Fibroblast of upper back skin (primary cell): ENCODE measurements at regions not wholly inside any gene's neighbourhood (a gene's known extent, or its start where the extent isn't known, plus 50 kb on each side); places are given as distances from the start of the nearest gene placed in this dataset.

Source experiments
- DNase-seq: peaks from one replicate; pipeline ENCODE4 v3.0.0-alpha.2; 2013

DNA sequence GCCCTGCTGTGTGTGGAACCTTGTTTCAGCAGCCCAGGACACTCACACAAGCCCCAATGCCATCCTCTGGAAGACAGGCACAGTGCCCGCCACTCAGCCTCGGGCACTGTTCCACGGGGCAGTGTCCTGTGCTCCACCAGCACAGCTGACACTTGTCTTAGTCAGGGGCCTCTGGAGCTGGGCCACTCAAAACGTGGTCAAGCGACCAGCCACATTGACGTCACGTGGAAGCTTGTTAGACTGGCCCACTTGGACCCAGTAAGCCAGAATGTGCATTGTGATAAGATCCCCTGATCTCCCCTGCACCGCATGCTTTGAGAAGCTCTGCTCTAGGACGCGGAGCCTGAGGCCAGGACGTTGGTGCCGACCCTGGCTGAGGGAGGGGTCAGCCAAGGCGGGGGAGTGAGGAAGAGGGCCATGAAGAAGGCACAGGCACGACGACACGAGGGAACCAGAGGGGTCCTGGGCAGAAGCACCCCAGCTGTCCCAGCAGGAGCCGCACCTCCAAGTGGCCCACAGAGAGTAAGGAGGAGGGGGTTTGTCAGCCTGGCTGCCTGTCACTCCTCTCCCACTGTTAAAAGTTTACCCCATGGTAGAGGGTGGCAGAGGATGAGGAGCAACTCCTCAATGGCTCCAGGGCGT, 64.6 kb downstream of the LINC01488 start:
- no peak for DNase-seq

DNA sequence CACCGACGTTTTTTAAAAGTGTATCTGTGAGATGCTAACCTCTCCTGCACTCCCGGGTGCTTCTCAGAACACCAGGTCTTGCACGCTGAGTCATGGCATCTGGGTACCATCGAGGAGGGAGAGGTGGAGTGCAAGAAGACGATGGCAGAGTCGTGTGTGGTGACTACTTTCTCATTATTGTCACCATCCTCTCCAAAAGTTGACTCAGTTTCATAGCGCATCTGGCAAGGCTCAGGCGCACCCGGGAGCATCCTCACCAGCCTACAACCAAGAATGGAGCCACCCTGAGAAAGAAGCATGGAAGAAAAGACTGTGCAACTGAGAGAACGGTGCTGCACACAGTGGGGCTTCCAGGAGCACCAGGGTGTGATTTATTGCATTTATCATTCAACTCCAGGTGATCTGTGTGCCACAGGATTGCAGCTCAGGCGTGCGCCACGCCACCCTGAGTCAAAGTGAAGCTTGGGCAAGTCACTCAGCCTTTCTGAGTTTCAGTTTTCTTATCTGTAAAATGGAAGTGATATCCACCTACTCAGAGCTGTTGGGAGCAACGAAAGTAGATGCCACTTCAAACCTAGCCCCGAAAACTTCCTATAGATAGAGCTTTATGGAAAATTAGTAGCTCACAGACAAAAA, 65.4 kb downstream of the LINC01488 start:
- no peak for DNase-seq

GRCh38 chr11:69550846-69551245, 69.4 kb downstream of the LINC01488 start:
- no peak for DNase-seq

DNA sequence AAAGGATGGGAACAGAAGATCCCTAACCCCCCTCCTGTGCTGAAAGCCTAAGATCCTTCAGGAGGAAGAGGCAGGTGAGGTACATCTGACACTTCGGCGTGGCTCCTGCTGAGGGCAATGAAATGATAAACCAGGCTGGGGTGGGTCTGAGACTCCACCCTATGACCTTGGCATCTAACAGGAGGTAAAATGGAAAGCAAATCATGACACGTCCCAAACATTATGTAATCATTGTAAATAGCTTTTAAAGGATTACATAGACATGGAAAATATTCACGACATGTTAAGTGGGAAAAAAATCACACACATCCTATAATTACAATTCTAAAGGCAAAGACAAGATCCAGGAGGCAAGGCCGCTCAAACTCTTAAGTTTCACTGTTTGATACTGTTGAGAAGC, 70.5 kb downstream of the LINC01488 start:
- DNase-seq = no peak

DNA sequence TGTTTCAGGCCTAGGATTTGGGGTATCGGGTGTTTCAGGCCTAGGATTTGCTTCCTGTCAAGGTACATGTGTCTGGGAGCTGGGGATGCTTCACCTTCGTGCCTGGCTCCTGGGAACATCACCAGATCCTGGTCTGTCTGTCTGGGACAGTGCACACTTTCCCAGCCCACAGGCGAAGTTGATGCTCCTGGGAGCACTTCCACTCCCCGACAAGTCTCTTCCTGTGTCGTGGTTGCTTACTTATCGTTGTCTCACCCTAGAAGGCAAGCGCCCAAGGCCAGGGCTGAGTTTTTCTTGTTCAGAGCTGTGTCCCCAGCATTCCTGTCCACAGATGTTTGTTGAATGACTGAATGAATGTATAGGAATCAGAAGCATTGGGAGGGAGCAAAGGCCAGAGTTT, 71.5 kb downstream of the LINC01488 start:
- no peak for DNase-seq

DNA sequence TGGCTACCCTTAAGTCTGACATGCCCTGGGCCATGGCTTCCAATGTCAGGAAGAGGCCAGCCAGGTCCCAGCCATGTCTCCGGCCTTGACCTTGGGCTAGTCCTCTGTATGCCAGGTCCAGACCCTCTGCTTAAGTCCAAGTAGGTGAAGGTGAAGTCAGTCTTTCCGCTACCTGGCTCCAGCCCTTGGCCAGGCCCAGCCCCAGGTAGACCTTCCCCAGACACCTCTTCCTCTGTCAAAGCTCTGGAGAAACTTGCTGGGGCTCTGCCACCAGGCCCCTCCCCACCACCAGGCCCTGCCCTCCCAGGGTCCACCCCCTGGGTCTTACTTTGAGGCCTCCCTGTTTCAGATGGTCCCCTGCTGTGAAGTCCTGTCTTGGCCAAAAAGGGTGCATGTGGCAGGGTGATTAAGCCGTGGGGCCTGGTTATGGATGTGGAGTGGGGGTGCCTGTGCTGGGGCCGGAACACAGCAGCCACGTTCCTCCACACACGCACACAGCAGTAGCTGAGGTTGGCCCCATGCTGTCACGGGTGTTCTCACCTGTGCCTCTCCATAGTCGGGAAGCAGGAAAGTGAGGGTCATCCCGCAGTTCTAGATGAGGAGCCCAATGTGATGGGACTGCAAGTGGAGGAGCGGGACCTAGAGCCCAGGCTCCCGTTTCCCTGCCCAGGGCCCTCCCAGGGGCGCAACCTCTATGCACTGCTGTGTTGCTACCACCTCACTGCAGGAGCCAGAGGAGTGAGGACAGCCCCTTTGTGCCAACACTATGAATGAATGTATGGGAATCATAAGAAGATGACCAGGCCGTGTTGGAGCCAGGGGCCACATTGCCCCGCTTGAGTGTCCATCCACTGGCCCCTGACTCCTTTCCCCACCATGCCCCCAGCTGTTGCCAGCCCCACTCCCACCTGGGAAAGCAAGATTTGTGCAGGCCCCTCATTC, 72.2 kb downstream of the LINC01488 start:
- DNase-seq = no peak

DNA sequence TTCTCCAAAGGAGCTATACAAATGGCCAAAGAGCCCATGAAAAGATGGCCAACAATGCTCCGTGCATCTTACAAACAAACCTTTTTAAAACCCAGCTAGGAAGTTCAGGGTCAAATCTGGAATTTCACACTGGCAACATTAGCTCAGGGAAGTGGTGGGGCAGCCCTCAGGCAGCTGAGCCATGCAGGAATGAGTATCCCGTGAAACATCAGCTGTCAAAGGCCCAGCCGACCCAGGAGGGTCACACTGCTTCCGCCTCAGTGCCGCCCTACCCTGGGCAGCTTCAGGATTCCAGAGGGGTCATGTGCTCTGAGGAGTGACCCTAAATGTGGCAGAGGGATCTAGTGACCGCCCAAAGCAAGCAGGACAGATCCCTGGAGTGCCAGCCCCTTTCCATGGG, 73.4 kb downstream of the LINC01488 start:
- no peak for DNase-seq

DNA sequence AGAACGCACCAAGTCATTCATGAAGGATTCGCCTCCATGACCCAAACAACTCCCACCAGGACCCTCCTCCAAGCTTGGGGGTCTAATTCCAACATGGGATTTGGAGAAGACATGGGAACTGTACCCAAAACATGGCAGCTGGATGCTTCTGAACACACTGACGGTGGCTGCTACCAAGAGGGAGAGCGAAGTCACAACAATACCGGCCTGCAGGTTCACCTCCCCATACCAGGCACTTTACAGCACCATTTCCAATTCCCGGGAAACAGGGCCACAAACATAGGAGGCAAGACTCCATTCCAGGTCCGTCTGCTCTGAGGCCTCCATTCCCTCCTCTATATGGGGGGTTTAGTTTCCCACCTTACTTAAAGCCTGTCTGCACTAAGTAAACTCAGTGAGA, 75.8 kb downstream of the LINC01488 start:
- DNase-seq = no peak

- no peak for DNase-seq
These were observed 77.1 kb downstream of the LINC01488 start for GRCh38 chr11:69558519-69558941.

DNA sequence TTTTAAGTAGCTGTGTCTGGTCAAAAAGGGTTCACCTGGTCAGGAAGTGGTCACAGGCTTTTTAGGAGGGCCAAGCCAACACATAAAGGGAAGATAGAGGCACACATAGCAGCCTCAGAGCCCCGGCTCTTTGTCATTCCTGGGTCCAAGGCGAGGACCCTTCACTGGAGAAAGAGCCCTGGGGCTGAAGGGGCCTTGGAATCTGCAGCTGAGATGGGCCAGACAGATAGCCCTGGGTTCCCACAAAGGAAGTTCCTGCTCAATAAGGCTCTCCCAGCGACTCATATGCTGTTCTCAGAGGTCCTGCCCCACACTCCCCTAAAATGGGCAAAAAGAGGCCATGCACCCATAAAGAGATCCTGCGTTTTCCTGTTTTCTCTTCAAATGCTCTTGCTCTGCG, 77.7 kb downstream of the LINC01488 start:
- DNase-seq = no peak

- peak; percentile 28 for DNase-seq
These were observed 78.8 kb downstream of the LINC01488 start for GRCh38 chr11:69560141-69560790.

DNA sequence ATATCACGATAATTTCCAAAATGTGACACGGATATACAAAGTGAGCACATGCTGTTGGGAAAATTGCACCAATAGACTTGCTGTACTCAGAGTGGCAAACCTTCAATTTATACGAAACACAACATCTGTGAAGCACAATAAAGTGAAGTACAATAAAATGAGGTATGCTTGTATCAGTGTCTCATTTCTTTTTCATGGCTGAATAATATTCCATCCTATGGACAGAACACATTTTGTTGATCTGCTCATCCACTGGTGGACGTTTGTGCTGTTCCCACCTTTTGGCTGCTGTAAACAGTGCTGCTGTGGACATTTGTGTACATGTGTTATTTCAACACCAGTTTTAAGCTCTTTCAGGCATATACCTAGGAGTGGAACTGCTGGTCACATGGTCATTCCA, 78.7 kb upstream of the CCND1 start:
- DNase-seq = no peak

GRCh38 chr11:69562816-69563215, 78.1 kb upstream of the CCND1 start:
- no peak for DNase-seq

DNA sequence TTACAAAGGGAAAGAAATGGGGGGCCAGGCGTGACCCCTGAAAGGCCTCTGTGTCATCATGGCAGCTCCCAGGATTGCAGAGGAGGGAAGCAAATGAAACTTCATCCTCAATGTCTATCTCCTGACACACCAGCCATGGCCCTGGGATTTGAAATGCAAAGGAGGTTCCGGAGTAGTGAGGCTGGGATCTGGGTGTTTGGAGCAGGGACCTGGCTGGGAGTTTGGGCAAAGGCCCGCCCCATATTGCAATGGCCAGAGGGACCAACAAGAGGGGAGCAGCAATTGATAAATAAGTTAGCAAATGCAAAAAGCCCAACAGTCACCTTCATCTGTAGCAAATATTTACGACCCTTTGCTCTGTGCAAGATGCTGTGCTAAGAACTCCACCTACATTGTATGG, 77.7 kb upstream of the CCND1 start:
- DNase-seq = no peak

DNA sequence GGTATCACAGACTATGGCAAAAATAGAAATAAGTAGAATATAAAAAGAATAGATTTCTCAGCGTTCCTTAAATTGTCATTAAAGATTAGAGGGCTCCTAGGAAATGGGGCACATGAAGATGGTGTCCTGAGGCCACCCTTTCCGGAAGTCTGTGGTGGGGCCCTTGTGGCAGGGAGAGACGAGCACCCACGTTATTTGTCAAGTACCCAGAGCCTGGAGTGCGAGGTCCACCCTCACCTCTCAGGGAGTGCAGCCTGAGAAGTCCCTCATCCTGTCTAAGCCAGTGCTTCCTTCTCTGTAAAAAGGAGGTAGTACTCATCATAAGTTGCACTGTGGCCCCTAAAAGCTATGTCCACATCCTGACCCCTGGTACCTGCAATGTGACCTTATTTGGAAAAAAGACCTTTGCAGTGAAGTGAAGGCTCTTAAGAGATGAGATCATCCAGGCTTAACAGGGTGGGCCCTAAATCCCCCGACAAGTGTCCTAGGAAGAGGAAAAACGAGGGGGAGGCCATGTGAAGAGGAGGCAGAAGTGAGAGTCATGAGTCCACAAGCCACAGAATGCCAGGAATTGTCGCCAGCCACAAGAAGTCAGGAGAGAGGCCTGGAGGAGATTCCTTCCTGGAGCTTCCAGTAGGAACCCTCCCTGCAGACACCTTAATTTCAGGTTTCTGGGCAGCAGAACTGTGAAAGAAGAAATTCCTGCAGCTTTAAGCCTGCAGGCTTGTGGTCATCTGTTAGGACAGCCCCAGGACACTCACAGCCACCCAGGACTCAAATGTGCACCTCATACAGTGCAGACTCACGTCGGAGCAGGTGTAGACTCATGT, 76.8 kb upstream of the CCND1 start:
- peak; percentile 78 for DNase-seq

- DNase-seq = no peak
These were observed 75.0 kb upstream of the CCND1 start for GRCh38 chr11:69566001-69566400.

DNA sequence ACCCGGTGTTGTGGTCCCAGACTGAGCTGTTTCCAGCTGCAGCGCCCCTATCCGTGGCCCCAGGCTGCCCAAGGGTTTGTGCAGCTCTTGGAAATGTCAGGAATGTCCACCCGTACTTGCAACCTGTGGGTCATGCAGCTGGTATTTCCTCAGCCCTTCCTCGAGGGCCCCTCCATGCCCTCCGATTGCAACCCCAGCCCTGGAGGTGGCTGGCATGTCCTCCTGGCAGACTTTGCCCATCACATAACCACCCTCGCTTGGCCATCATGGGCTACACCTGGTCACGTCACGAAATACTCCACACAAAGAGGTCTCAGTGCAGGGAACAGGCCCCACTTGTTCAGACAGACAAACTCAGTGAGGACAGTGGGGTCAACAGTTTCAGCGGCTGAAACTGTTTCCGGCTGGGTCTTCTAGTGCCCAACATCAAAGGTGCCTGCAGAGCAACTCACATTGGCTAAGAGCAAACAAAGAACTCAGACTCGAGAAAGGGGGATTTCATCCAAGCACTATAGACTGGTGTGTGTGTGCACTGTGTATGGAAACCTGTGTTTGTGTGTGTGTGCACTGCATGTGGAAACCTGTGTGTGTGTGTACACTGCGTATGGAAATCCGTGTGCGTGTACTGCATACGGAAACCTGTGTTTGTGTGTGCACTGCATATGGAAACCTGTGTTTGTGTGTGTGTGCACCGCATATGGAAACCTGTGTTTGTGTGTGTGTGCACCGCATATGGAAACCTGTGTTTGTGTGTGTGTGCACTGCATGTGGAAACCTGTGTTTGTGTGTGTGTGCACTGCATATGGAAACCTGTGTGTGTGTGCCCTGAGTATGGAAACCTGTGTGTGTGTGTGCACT, 72.8 kb upstream of the CCND1 start:
- DNase-seq = no peak

GRCh38 chr11:69568809-69569097, 72.2 kb upstream of the CCND1 start:
- DNase-seq = no peak

DNA sequence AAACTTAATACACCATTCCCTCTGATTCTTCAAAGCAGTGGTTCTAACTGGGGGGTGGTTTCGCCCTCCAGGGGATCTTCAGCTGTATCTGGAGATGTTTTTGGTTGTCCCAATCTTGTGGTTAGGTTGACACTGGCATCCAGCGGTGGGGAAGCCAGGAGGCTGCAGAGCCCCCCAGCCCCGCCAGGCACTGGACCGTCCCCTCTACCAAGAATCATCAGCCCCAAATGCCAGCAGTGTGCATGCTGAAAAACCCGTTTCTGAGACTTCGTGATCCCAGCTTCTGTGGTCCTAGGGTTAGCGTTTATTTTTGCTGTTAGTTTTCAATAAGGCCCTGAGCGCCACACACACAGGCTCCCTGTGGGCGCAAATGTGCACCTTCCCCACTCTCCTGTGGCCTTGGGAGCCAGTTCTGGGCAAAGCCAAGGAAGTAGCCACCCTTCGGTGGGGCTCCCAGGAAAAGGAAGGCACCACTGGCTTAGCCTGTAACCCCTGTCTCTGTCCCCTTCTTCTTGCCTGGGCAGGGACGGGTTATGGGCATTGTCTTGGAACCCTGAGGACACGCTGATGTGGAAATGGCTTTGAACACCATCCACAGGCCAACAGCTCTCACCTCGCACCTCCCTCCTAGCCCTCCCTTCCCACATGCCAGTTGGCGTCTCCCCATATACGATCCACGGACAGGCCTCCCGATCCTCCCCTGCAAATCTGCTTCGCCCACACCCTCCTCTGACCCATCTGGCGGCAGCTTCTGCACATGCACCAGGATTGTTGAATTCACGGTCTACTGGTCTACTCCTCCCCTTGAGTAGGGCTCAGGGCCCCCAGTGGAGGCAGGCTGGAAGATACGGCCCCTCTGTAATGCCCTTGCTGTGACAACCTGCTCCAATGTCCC, 71.4 kb upstream of the CCND1 start:
- no peak for DNase-seq

GRCh38 chr11:69572233-69572860, 68.6 kb upstream of the CCND1 start:
- DNase-seq = no peak
